ENCODE measurements at regions not wholly inside any gene's neighbourhood (a gene's known extent, or its start where the extent isn't known, plus 50 kb on each side); places are given as distances from the start of the nearest gene placed in this dataset.

- TF ChIP-seq CTCF (IDR thresholded peaks at IDR 0.05) (peak; percentile 20; the same call in 1 of the 2 replicates), POLR2AphosphoS5 (IDR thresholded peaks at IDR 0.05; ENCODE audit: low read depth, low read length) (no peak)
- peak; percentile 39 for DNase-seq (ENCODE audit: low read depth, low spot score)
- intact Hi-C loops (cut with micrococcal nuclease; ENCODE audit: unreplicated experiment), result no loop called here
- no peak for ATAC-seq
- BruUV-seq (replicated peaks), result no TSS peak
- no peaks in the 10 kb centered on the region for H3K36me3 ChIP-seq (ENCODE audit: control insufficient read depth, insufficient read depth, low read length)
- no peak overlapping the region for H3K27ac ChIP-seq (ENCODE audit: low read length)
- no peaks in the 10 kb centered on the region for H3K4me1 ChIP-seq (ENCODE audit: control insufficient read depth, insufficient read depth, low read length)
- H3K4me3 ChIP-seq (ENCODE audit: low read depth in 2 of 2, low read length in 2 of 2), result no peak overlapping the region
- ChIA-PET CTCF (no interaction called here), POLR2A (no interaction called here)
- in situ Hi-C loops (cut with HindIII; ENCODE audit: low pct_unique_long_range_greater_than_20kb, low sequenced_read_pairs), result no loop called here
- H3K9me3 ChIP-seq (ENCODE audit: control insufficient read depth, insufficient read depth, low read depth, low read length), result no peaks in the 10 kb centered on the region
- H3K27me3 ChIP-seq (ENCODE audit: control insufficient read depth, insufficient read depth, low read length), result no peaks in the 10 kb centered on the region
Measured at GRCh38 chr5:97986069-97986468, 787.4 kb upstream of the RGMB start.

- Histone ChIP-seq H3K9me3 (ENCODE audit: control insufficient read depth, insufficient read depth, low read depth, low read length) (no peaks in the 10 kb centered on the region), H3K36me3 (ENCODE audit: control insufficient read depth, insufficient read depth, low read length) (no peaks in the 10 kb centered on the region), H3K4me1 (ENCODE audit: control insufficient read depth, insufficient read depth, low read length) (no peaks in the 10 kb centered on the region), H3K4me3 (ENCODE audit: low read depth in 2 of 2, low read length in 2 of 2) (no peak overlapping the region), H3K27ac (ENCODE audit: low read length) (no peak overlapping the region), H3K27me3 (ENCODE audit: control insufficient read depth, insufficient read depth, low read length) (no peaks in the 10 kb centered on the region)
- CTCF ChIA-PET, result no interaction called here
- DNase-seq (ENCODE audit: low read depth, low spot score), result no peak
- no peak for ATAC-seq
- TF ChIP-seq POLR2AphosphoS5 (IDR thresholded peaks at IDR 0.05; ENCODE audit: low read depth, low read length), result no peak
- TF ChIP-seq CTCF (IDR thresholded peaks at IDR 0.05), result no peak
- no peak for TF ChIP-seq TCF7L2 (IDR thresholded peaks at IDR 0.05; ENCODE audit: low read depth, low read length)
- TF ChIP-seq SIN3A (IDR thresholded peaks at IDR 0.05; ENCODE audit: borderline replicate concordance, insufficient read depth, low read depth, low read length), result no peak
- no peak for TF ChIP-seq REST (IDR thresholded peaks at IDR 0.05; ENCODE audit: insufficient read depth in 1 of 2, low read depth in 2 of 2, low read length in 1 of 2)
- intact Hi-C loops (cut with micrococcal nuclease; ENCODE audit: unreplicated experiment) (no loop called here), in situ Hi-C loops (cut with HindIII; ENCODE audit: low pct_unique_long_range_greater_than_20kb, low sequenced_read_pairs) (no loop called here)
- POLR2A ChIA-PET, result interaction anchor here (0.6 kb wide), 1 partner anchor 17 kb away, joined by 3 read pairs; no protein-coding TSS in a partner anchor
- no TSS peak for BruUV-seq (replicated peaks)
Measured at GRCh38 chr5:97991236-97991635, 782.2 kb upstream of the RGMB start.

- intact Hi-C loops (cut with micrococcal nuclease; ENCODE audit: unreplicated experiment) (no loop called here), in situ Hi-C loops (cut with HindIII; ENCODE audit: low pct_unique_long_range_greater_than_20kb, low sequenced_read_pairs) (no loop called here)
- BruUV-seq (replicated peaks), result no TSS peak
- POLR2A ChIA-PET, result no interaction called here
- H3K27ac ChIP-seq (ENCODE audit: low read length), result no peak overlapping the region
- H3K36me3 ChIP-seq (ENCODE audit: control insufficient read depth, insufficient read depth, low read length), result no peaks in the 10 kb centered on the region
- H3K4me1 ChIP-seq (ENCODE audit: control insufficient read depth, insufficient read depth, low read length), result no peaks in the 10 kb centered on the region
- no peak overlapping the region for H3K4me3 ChIP-seq (ENCODE audit: low read depth in 2 of 2, low read length in 2 of 2)
- H3K27me3 ChIP-seq (ENCODE audit: control insufficient read depth, insufficient read depth, low read length), result no peaks in the 10 kb centered on the region
- CTCF ChIA-PET, result no interaction called here
- TF ChIP-seq TCF7L2 (IDR thresholded peaks at IDR 0.05; ENCODE audit: low read depth, low read length) (no peak), POLR2AphosphoS5 (IDR thresholded peaks at IDR 0.05; ENCODE audit: low read depth, low read length) (no peak), CTCF (IDR thresholded peaks at IDR 0.05) (no peak), REST (IDR thresholded peaks at IDR 0.05; ENCODE audit: insufficient read depth in 1 of 2, low read depth in 2 of 2, low read length in 1 of 2) (no peak), SIN3A (IDR thresholded peaks at IDR 0.05; ENCODE audit: borderline replicate concordance, insufficient read depth, low read depth, low read length) (no peak)
- ATAC-seq, result no peak
- no peak for DNase-seq (ENCODE audit: low read depth, low spot score)
- H3K9me3 ChIP-seq (ENCODE audit: control insufficient read depth, insufficient read depth, low read depth, low read length), result no peaks in the 10 kb centered on the region
Measured at GRCh38 chr5:97998941-97999340, 774.5 kb upstream of the RGMB start.
